ENCODE measurements at regions not wholly inside any gene's neighbourhood (a gene's known extent, or its start where the extent isn't known, plus 50 kb on each side); places are given as distances from the start of the nearest gene placed in this dataset.

GRCh38 chr3:176697284-176697889 lies 499.9 kb downstream of the TBL1XR1 start:
- DNase-seq, result no peak

- no peak for DNase-seq
These were observed 500.5 kb downstream of the TBL1XR1 start for GRCh38 chr3:176696816-176697215.

- DNase-seq, result no peak
These were observed 504.1 kb downstream of the TBL1XR1 start for GRCh38 chr3:176692966-176693785.

- no peak for DNase-seq
These were observed 504.9 kb downstream of the TBL1XR1 start for GRCh38 chr3:176692199-176692965.

- no peak for DNase-seq
These were observed 507.0 kb downstream of the TBL1XR1 start for GRCh38 chr3:176690083-176690869.

- DNase-seq, result no peak
These were observed 509.5 kb downstream of the TBL1XR1 start for GRCh38 chr3:176687754-176688153.

- no peak for DNase-seq
These were observed 513.9 kb downstream of the TBL1XR1 start for GRCh38 chr3:176683382-176683781.

- DNase-seq, result peak; percentile 61
These were observed 533.1 kb downstream of the TBL1XR1 start for GRCh38 chr3:176663837-176664831.

- DNase-seq, result no peak
These were observed 533.9 kb downstream of the TBL1XR1 start for GRCh38 chr3:176663387-176663786.

- no peak for DNase-seq
These were observed 535.8 kb downstream of the TBL1XR1 start for GRCh38 chr3:176661432-176661964.

- DNase-seq, result no peak
These were observed 541.7 kb downstream of the TBL1XR1 start for GRCh38 chr3:176655404-176656094.

GRCh38 chr3:176651622-176652021 lies 545.7 kb downstream of the TBL1XR1 start:
- DNase-seq, result no peak

GRCh38 chr3:176650478-176650877 lies 546.8 kb downstream of the TBL1XR1 start:
- no peak for DNase-seq

- DNase-seq, result no peak
These were observed 549.3 kb downstream of the TBL1XR1 start for GRCh38 chr3:176647987-176648386.

GRCh38 chr3:176633511-176633910 lies 563.8 kb downstream of the TBL1XR1 start:
- DNase-seq, result no peak

GRCh38 chr3:176632925-176633324 lies 564.4 kb downstream of the TBL1XR1 start:
- DNase-seq, result no peak

GRCh38 chr3:176631165-176631564 lies 566.1 kb downstream of the TBL1XR1 start:
- no peak for DNase-seq

GRCh38 chr3:176628101-176628639 lies 569.1 kb downstream of the TBL1XR1 start:
- no peak for DNase-seq

- no peak for DNase-seq
These were observed 573.7 kb downstream of the TBL1XR1 start for GRCh38 chr3:176623468-176624150.

GRCh38 chr3:176619833-176620232 lies 577.4 kb downstream of the TBL1XR1 start:
- no peak for DNase-seq

Data from NCI-H1436 treated with DMSO at 0.1 percent for 48 hours (cell line).